ENCODE measurements at regions not wholly inside any gene's neighbourhood (a gene's known extent, or its start where the extent isn't known, plus 50 kb on each side); places are given as distances from the start of the nearest gene placed in this dataset.

- Histone ChIP-seq H3K9ac (replicated peaks; ENCODE audit: extremely low read depth, insufficient read depth, low read length) (no peak overlapping the region), H3K27me3 (ENCODE audit: control insufficient read depth in 2 of 2, insufficient read depth in 2 of 2, low read length in 2 of 2) (no peaks in the 10 kb centered on the region), H3K4me2 (ENCODE audit: insufficient read depth, low read length) (no peak overlapping the region), H3K9me3 (replicated peaks; ENCODE audit: control insufficient read depth, insufficient read depth, low read length) (no peaks in the 10 kb centered on the region), H3K4me1 (ENCODE audit: control insufficient read depth, extremely low read depth, insufficient read depth, low read length) (no peaks in the 10 kb centered on the region), H3K36me3 (ENCODE audit: control insufficient read depth in 2 of 2, extremely low read depth in 1 of 2, insufficient read depth in 2 of 2, low read length in 2 of 2) (no peaks in the 10 kb centered on the region), H3K4me3 (replicated peaks in 1 of 3; ENCODE audit: insufficient read depth in 1 of 3, low read depth in 1 of 3, low read length in 3 of 3) (no peak overlapping the region), H3K9me1 (replicated peaks; ENCODE audit: control insufficient read depth, extremely low read depth, insufficient read depth, low read length) (no peaks in the 10 kb centered on the region), H3K79me2 (ENCODE audit: control insufficient read depth, insufficient read depth, low read length) (no peaks in the 10 kb centered on the region), H3K27ac (ENCODE audit: insufficient read depth, low read depth, low read length) (no peak overlapping the region), H2AFZ (ENCODE audit: low read depth, low read length) (no peak overlapping the region), H4K20me1 (replicated peaks; ENCODE audit: control insufficient read depth, extremely low read depth, insufficient read depth, low read length) (no peaks in the 10 kb centered on the region)
- intact Hi-C loops (cut with micrococcal nuclease) (loop anchor here (10.0 kb wide), 1 partner anchor 670 kb away; the partner anchor contains the start of gene TBX3), dilution Hi-C loops (cut with MboI; ENCODE audit: extremely low pct_ligation_motif_present, low sequenced_read_pairs) (no loop called here)
- no peak for FAIRE-seq
- TF ChIP-seq JUN (IDR thresholded peaks at IDR 0.05; ENCODE audit: borderline replicate concordance, insufficient read depth, insufficient read length, low read depth): no peak
- TF ChIP-seq POLR2AphosphoS5 (IDR thresholded peaks at IDR 0.05; ENCODE audit: insufficient read depth, low read depth, low read length): no peak
- DNase-seq (ENCODE audit: low read depth, low spot score): no peak
- ChIA-PET POLR2A (no interaction called here), CTCF (no interaction called here)
- no TSS peak for BruUV-seq (replicated peaks)
These were observed 671.3 kb upstream of the TBX3 start for GRCh38 chr12:115355301-115355700.

- BruUV-seq (replicated peaks): TSS peak; percentile 36
- Histone ChIP-seq H3K79me2 (ENCODE audit: control insufficient read depth, insufficient read depth, low read length) (no peaks in the 10 kb centered on the region), H3K4me1 (ENCODE audit: control insufficient read depth, extremely low read depth, insufficient read depth, low read length) (no peaks in the 10 kb centered on the region), H3K9ac (replicated peaks; ENCODE audit: extremely low read depth, insufficient read depth, low read length) (peak overlapping the region; percentile 35), H3K36me3 (ENCODE audit: control insufficient read depth in 2 of 2, extremely low read depth in 1 of 2, insufficient read depth in 2 of 2, low read length in 2 of 2) (no peaks in the 10 kb centered on the region), H3K9me1 (replicated peaks; ENCODE audit: control insufficient read depth, extremely low read depth, insufficient read depth, low read length) (no peaks in the 10 kb centered on the region), H3K4me2 (ENCODE audit: insufficient read depth, low read length) (peak overlapping the region; percentile 66), H3K9me3 (replicated peaks; ENCODE audit: control insufficient read depth, insufficient read depth, low read length) (no peaks in the 10 kb centered on the region), H3K27ac (ENCODE audit: insufficient read depth, low read depth, low read length) (peak overlapping the region; percentile 15), H3K4me3 (replicated peaks in 1 of 3; ENCODE audit: insufficient read depth in 1 of 3, low read depth in 1 of 3, low read length in 3 of 3) (peak overlapping the region in 2 of 3 experiments; percentile 32 to 37), H4K20me1 (replicated peaks; ENCODE audit: control insufficient read depth, extremely low read depth, insufficient read depth, low read length) (no peaks in the 10 kb centered on the region), H2AFZ (ENCODE audit: low read depth, low read length) (peak overlapping the region; percentile 54), H3K27me3 (ENCODE audit: control insufficient read depth in 2 of 2, insufficient read depth in 2 of 2, low read length in 2 of 2) (no peaks in the 10 kb centered on the region)
- peak; percentile 89 for DNase-seq (ENCODE audit: low read depth, low spot score)
- dilution Hi-C loops (cut with MboI; ENCODE audit: extremely low pct_ligation_motif_present, low sequenced_read_pairs): no loop called here
- POLR2A ChIA-PET: interaction anchor here (1.0 kb wide), 1 partner anchor 670 kb away, joined by 3 read pairs; the partner anchor contains the start of gene TBX3
- CTCF ChIA-PET: interaction anchor here (1.2 to 1.4 kb wide), 2 partner anchors 38 to 52 kb away, joined by 3 read pairs; no protein-coding TSS in a partner anchor
- intact Hi-C loops (cut with micrococcal nuclease): loop anchor here (10.0 kb wide), 1 partner anchor 669 kb away; the partner anchor contains the start of gene TBX3
- FAIRE-seq: peak; percentile 42
- TF ChIP-seq FOS (IDR thresholded peaks at IDR 0.05; ENCODE audit: borderline replicate concordance, insufficient read depth, low read length): peak; percentile 87
- TF ChIP-seq POLR2A (IDR thresholded peaks at IDR 0.05; ENCODE audit: low read depth, low read length): peak; percentile 49
- no peak for TF ChIP-seq EZH2 (IDR thresholded peaks at IDR 0.05; ENCODE audit: borderline replicate concordance, low read depth, low read length, severe bottlenecking)
- no peak for TF ChIP-seq CTCF (IDR thresholded peaks at IDR 0.05; ENCODE audit: extremely low read depth in 1 of 2, insufficient read depth in 1 of 2, low read depth in 1 of 2, low read length in 2 of 2)
- TF ChIP-seq MAX (IDR thresholded peaks at IDR 0.05; ENCODE audit: insufficient read depth, insufficient read length): no peak
- no peak for TF ChIP-seq MYC (IDR thresholded peaks at IDR 0.05; ENCODE audit: low read depth, low read length)
- TF ChIP-seq POLR2AphosphoS5 (IDR thresholded peaks at IDR 0.05; ENCODE audit: insufficient read depth, low read depth, low read length): no peak
- TF ChIP-seq JUN (IDR thresholded peaks at IDR 0.05; ENCODE audit: borderline replicate concordance, insufficient read depth, insufficient read length, low read depth): no peak
- no peak for TF ChIP-seq GATA2 (IDR thresholded peaks at IDR 0.05; ENCODE audit: insufficient read depth, insufficient read length, low read depth, low read length)
These were observed 670.3 kb upstream of the TBX3 start for GRCh38 chr12:115354007-115354890.

Data from endothelial cell of umbilical vein (primary cell).